Pancreas (tissue), 10 donors: ENCODE measurements at regions not wholly inside any gene's neighbourhood (a gene's known extent, or its start where the extent isn't known, plus 50 kb on each side); places are given as distances from the start of the nearest gene placed in this dataset.

Source experiments
- ATAC-seq, 4 donors: fragments of 200-7000 bp; cut with Tn5 transposase; one replicate each; pipeline versions ENCODE4 v1.8.0 to v1.9.1; 2020; ENCODE audit warnings: mild to moderate bottlenecking in 4 of 4, moderate library complexity in 4 of 4
- DNase-seq, 6 donors: peaks; one replicate each; pipeline ENCODE4 v3.0.0-alpha.2; 2020
- FAIRE-seq: peaks from 2 replicates; lab custom pipeline; 2012; peaks lifted over from hg19 to GRCh38; lab: Jason Lieb, UNC
- H3K27ac ChIP-seq, 4 donors: fragments of 200-600 bp; sonication (generic); 1 replicate in 3 of 4; 2 replicates in 1 of 4; pipeline versions ENCODE4 v1.5.0 to v1.8.0; 2020
- H3K27me3 ChIP-seq, 4 donors: fragments of 200-600 bp; one replicate each; pipeline ENCODE4 v1.8.0; 2021
- H3K36me3 ChIP-seq, 3 donors: fragments of 200-600 bp; sonication (generic) in 1 of 3; one replicate each; pipeline versions ENCODE4 v1.5.0 to v1.8.0; 2020 to 2021
- H3K4me1 ChIP-seq, 3 donors: fragments of 200-600 bp; one replicate each; pipeline ENCODE4 v1.8.0; 2021
- H3K4me3 ChIP-seq, 4 donors: fragments of 200-600 bp; sonication (generic) in 2 of 4; one replicate each; pipeline versions ENCODE4 v1.5.0 to v1.8.0; 2020 to 2021
- H3K9me3 ChIP-seq, 4 donors: fragments of 200-600 bp; one replicate each; pipeline ENCODE4 v1.8.0; 2021
- CTCF ChIP-seq, 4 donors: fragments of 200-600 bp; sonication (generic) in 3 of 4; IDR thresholded peaks; one replicate each; pipeline versions ENCODE4 v1.5.0 to v1.8.0; 2021; ENCODE audit warnings: antibody characterized with exemption in 4 of 4
- WGBS, 2 donors: extraction: QIAGEN DNeasy Blood & Tissue Kit; methylation state at CpG; one replicate each; pipeline ENCODE4 v1.1.7; 2013; 5-methylcytosine and 5-hydroxymethylcytosine counted together
- intact Hi-C, 3 donors: fragments of 100-400 bp; cut with DNase I; formaldehyde crosslinking; loops; one replicate each; pipeline versions ENCODE4 v1.11.1 to v1.14.2; 2022
- donor health status: healthy with polysubstance abuse.
- donor health status: DM: no; HTN: no; CAD: no; lungs with moderate emphysema.
- donor health status: DM: no; HTN: no; CAD: no.
- donor health status: control.
- donor health status: control.
- donor health status: Bipolar disorder and iron deficiency.
- donor health status: DM: yes; HTN: yes; CAD: no.
- donor health status: DM: no; HTN: no; CAD: no.
- donor health status: DM: no; HTN: no; CAD: no.
- donor health status: DM: yes; HTN: yes; CAD: no.

GRCh38 chr11:92657226-92657625 lies 312.2 kb upstream of the MTNR1B start:
- WGBS, 2 donors: 56 to 74% methylated on average over 2 of the region's 2 CpGs
- Histone ChIP-seq H3K9me3 (no peaks in the 10 kb centered on the region), H3K27me3 (no peaks in the 10 kb centered on the region), H3K36me3 (no peaks in the 10 kb centered on the region), H3K4me1 (no peaks in the 10 kb centered on the region), H3K27ac (no peak overlapping the region), H3K4me3 (no peak overlapping the region)
- ATAC-seq (no peak), FAIRE-seq (no peak), DNase-seq (no peak)
- intact Hi-C loops: no loop called here
- TF ChIP-seq CTCF (IDR thresholded peaks at IDR 0.05): no peak

GRCh38 chr11:92658733-92659132 lies 310.7 kb upstream of the MTNR1B start:
- intact Hi-C loops: no loop called here
- no peaks in the 10 kb centered on the region for H3K9me3 ChIP-seq
- DNase-seq: no peak
- H3K4me1 ChIP-seq: no peaks in the 10 kb centered on the region
- no peaks in the 10 kb centered on the region for H3K36me3 ChIP-seq
- H3K27ac ChIP-seq: no peak overlapping the region
- FAIRE-seq: no peak
- no peak for TF ChIP-seq CTCF (IDR thresholded peaks at IDR 0.05)
- WGBS, 2 donors: 74 to 77% methylated on average over 2 of the region's 2 CpGs
- no peak for ATAC-seq
- no peak overlapping the region for H3K4me3 ChIP-seq
- H3K27me3 ChIP-seq: no peaks in the 10 kb centered on the region

- DNase-seq: no peak
- no peak for TF ChIP-seq CTCF (IDR thresholded peaks at IDR 0.05)
- FAIRE-seq: no peak
- H3K9me3 ChIP-seq: no peaks in the 10 kb centered on the region
- H3K27ac ChIP-seq: no peak overlapping the region
- no peaks in the 10 kb centered on the region for H3K27me3 ChIP-seq
- 68 to 71% methylated on average over 3 of the region's 3 CpGs for WGBS, 2 donors
- no peak for ATAC-seq
- H3K4me1 ChIP-seq: no peaks in the 10 kb centered on the region
- no peak overlapping the region for H3K4me3 ChIP-seq
- no peaks in the 10 kb centered on the region for H3K36me3 ChIP-seq
- intact Hi-C loops: no loop called here
Observed at GRCh38 chr11:92659793-92660192, 309.7 kb upstream of the MTNR1B start.

- ATAC-seq (no peak), FAIRE-seq (no peak), DNase-seq (no peak)
- no peaks in the 10 kb centered on the region for H3K9me3 ChIP-seq
- intact Hi-C loops: no loop called here
- no peak for TF ChIP-seq CTCF (IDR thresholded peaks at IDR 0.05)
- no peaks in the 10 kb centered on the region for H3K4me1 ChIP-seq
- no peak overlapping the region for H3K27ac ChIP-seq
- no peaks in the 10 kb centered on the region for H3K36me3 ChIP-seq
- H3K4me3 ChIP-seq: no peak overlapping the region
- H3K27me3 ChIP-seq: no peaks in the 10 kb centered on the region
- 70 to 73% methylated on average over 6 of the region's 6 CpGs for WGBS, 2 donors
Observed at GRCh38 chr11:92662601-92663360, 306.7 kb upstream of the MTNR1B start.

- ATAC-seq: no peak
- Histone ChIP-seq H3K4me3 (no peak overlapping the region), H3K36me3 (no peaks in the 10 kb centered on the region), H3K9me3 (no peaks in the 10 kb centered on the region), H3K4me1 (no peaks in the 10 kb centered on the region), H3K27me3 (no peaks in the 10 kb centered on the region), H3K27ac (no peak overlapping the region)
- TF ChIP-seq CTCF (IDR thresholded peaks at IDR 0.05): no peak
- no peak for DNase-seq
- 57 to 68% methylated on average over 2 of the region's 2 CpGs for WGBS, 2 donors
- intact Hi-C loops: no loop called here
- FAIRE-seq: no peak
Observed at GRCh38 chr11:92663539-92663938, 305.9 kb upstream of the MTNR1B start.
